GM12892 (cell line): ENCODE measurements at regions not wholly inside any gene's neighbourhood (a gene's known extent, or its start where the extent isn't known, plus 50 kb on each side); places are given as distances from the start of the nearest gene placed in this dataset.

Experiments
- POLR2A ChIP-seq: IDR thresholded peaks from 2 replicates; pipeline ENCODE4 v1.6.1; 2011; ENCODE audit warnings: low read depth, low read length, control low read depth
- POLR2AphosphoS5 ChIP-seq: IDR thresholded peaks from 2 replicates; pipeline ENCODE4 v1.6.1; 2011; ENCODE audit warnings: low read depth, low read length, control low read depth

DNA sequence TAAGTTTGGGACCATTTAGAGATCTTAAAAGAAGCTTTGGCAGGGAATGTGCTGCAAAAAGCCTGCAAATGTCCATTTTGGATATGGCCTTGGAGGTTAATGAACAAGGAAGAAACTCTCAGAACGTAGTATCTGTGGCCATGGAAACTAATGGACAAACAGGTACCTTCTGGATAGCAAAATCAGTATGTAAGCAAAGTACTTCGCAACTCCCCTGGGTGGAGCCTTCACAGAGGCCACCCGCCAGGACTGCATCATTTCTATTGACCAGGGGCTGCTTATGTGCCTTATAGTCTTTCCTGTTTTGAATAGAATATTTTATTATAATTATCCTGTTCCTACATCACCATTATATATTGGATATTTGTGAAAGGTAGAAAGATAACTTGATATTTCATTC, 510.8 kb upstream of the SYNCRIP start:
- TF ChIP-seq POLR2AphosphoS5 (no peak), POLR2A (no peak)
